IPS-20b (cell line): ENCODE measurements at regions not wholly inside any gene's neighbourhood (a gene's known extent, or its start where the extent isn't known, plus 50 kb on each side); places are given as distances from the start of the nearest gene placed in this dataset.
A peak's percentile ranks its signal among the peaks of the same experiment; 100 is the strongest.

ENCODE experiments used
- H3K27ac ChIP-seq: one replicate; pipeline ENCODE4 v1.5.1; 2013; ENCODE audit warnings: low read length
- H3K27me3 ChIP-seq: 2 replicates; pipeline ENCODE4 v1.6.1; 2013; ENCODE audit warnings: mild to moderate bottlenecking, low read length, inconsistent platforms; ENCODE audit not compliant: insufficient read depth
- H3K36me3 ChIP-seq: 2 replicates; pipeline ENCODE4 v1.6.1; 2013; ENCODE audit warnings: low read depth, mild to moderate bottlenecking, inconsistent platforms, low read length, moderate library complexity; ENCODE audit not compliant: insufficient read depth
- H3K4me1 ChIP-seq: 2 replicates; pipeline ENCODE4 v1.6.1; 2013; ENCODE audit warnings: mild to moderate bottlenecking, control low read depth, inconsistent platforms, low read length, moderate library complexity; ENCODE audit not compliant: insufficient read depth
- H3K4me3 ChIP-seq: 2 replicates; pipeline ENCODE4 v1.5.1; 2013; ENCODE audit warnings: mild to moderate bottlenecking, low read length, inconsistent platforms
- H3K9ac ChIP-seq: 2 replicates; pipeline ENCODE4 v1.6.1; 2013; ENCODE audit warnings: low read depth, mild to moderate bottlenecking, inconsistent platforms, low read length, moderate library complexity
- H3K9me3 ChIP-seq: 2 replicates; pipeline ENCODE4 v1.6.1; 2013; ENCODE audit warnings: mild to moderate bottlenecking, low read depth, low read length, inconsistent platforms; ENCODE audit not compliant: insufficient read depth

DNA sequence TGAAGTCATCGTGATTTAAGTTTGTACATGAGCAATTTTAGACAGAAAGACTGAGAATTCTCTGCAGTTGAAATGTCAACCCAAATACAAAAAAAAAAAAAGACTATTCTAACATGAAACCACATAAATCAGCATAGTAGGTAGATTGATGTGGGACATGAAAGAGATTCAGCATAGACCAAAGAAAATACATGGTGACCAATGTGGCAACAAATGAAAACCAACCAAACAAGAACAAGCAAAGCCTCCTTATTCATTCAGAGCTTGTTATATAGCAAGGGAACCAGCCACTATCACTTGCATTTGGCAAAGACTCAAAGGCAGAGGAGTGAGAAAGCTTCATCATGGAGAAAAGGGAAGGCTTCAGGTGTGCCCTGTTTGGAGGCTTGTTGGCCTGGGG lies 144.4 kb upstream of the TMPO start:
- Histone ChIP-seq H3K27me3 (no peaks in the 10 kb centered on the region), H3K4me3 (no peak overlapping the region), H3K4me1 (0 out of 2 replicates have a peak, but pooled peaks cover 3% of the 10 kb centered on the region), H3K36me3 (no peaks in the 10 kb centered on the region), H3K9me3 (no peaks in the 10 kb centered on the region), H3K27ac (no peak overlapping the region), H3K9ac (no peak overlapping the region)

DNA sequence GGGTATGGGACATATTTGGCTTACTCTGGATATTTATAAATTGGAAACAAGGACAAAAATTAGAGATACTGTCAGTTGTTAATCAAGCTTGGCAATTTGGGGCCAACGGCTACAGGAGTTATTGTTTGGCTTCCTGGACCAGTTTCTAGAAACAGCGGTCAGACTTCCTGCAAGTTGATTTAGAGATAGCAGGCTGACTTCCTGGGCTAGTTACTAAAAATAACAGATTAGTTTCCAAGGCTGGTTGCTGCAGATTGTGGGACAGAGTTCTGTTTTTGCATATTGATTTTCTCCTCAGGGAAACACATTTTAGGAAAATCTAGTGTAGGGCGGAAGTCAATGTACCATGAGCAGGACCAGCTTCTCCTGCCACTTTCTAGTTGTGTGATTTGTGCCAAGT lies 144.0 kb upstream of the TMPO start:
- Histone ChIP-seq H3K36me3 (no peaks in the 10 kb centered on the region), H3K4me3 (no peak overlapping the region), H3K4me1 (0 out of 2 replicates have a peak, but pooled peaks cover 3% of the 10 kb centered on the region), H3K27ac (no peak overlapping the region), H3K9me3 (no peaks in the 10 kb centered on the region), H3K27me3 (no peaks in the 10 kb centered on the region), H3K9ac (no peak overlapping the region)

DNA sequence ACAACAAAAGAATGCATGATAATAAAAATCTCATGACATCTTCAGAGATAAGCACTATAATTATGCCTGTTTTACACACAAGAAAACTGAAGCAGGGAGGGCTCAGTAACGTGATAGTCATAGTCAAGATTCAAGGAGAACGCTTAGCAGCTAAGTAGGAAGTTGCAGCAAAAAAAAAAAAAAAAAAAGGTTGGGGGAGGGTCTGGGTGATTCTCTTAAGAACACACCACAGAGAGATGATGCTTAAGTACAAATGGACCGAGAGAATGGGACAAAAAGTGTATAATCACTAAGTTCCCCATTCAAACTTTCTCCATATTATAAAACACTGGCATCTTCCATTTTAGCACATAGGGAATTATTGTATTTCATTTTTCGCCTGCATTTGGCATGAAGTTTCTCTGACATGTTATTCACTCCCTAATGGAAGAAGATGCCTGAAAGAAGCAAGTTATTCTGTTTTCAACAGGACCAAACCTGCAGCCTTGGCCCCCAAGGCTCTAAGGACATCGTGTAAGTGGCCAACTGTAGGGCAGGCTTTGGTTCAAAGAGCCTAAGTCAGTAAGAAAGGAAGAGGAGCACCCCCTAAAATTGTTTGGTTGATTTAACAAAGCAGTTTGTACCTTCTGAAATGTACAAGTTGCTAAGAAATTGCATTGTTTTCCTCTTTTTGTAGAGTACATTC lies 142.9 kb upstream of the TMPO start:
- Histone ChIP-seq H3K36me3 (no peaks in the 10 kb centered on the region), H3K4me1 (0 out of 2 replicates have a peak, but pooled peaks cover 3% of the 10 kb centered on the region), H3K9me3 (no peaks in the 10 kb centered on the region), H3K27me3 (no peaks in the 10 kb centered on the region), H3K9ac (no peak overlapping the region), H3K27ac (no peak overlapping the region), H3K4me3 (no peak overlapping the region)

DNA sequence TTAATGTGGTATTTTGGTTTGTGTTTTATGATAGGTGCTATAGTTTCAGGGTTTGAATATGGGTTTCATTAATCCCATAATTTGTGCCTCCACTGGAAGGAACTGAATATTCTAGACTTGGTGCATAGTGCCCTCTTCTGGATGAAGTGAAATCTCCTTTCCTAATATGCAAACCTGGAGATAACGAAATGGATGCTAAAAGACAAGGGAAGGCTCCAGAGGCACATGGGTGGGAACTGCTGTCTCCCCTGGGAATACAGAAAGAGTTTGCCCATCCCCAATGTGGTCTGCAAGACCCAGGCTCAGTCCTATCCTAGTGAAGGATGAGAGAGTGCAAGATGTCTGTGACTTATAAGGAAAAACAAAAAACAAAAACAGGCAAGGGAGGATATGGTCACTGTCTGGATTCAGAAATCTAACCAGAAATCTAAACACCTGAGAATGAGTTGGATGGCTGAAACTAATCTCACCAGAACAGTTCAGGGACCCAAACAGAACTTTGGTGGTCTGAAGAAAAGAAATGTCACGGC lies 142.3 kb upstream of the TMPO start:
- Histone ChIP-seq H3K4me1 (0 out of 2 replicates have a peak, but pooled peaks cover 3% of the 10 kb centered on the region), H3K27me3 (no peaks in the 10 kb centered on the region), H3K27ac (no peak overlapping the region), H3K9ac (no peak overlapping the region), H3K36me3 (no peaks in the 10 kb centered on the region), H3K9me3 (no peaks in the 10 kb centered on the region), H3K4me3 (no peak overlapping the region)

DNA sequence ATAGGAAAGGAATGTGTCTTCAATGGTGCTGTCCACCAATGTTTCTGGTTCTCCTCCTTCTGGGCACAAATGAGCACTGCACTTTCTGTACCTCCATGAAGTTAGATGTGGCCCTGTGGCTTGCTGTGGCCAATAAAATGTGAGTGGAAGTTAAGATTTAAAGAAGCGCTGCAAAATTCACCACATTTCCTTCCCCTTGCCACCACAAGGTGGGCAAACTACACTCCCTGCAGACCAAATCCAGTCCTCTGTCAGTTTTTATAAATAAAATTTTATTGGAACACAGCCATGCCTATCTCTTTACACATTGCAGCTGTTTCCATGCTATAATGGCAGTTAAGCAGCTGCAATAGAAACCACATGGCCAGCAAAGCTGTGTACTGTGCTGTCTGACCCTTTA lies 141.4 kb upstream of the TMPO start:
- Histone ChIP-seq H3K9ac (no peak overlapping the region), H3K4me1 (0 out of 2 replicates have a peak, but pooled peaks cover 3% of the 10 kb centered on the region), H3K9me3 (no peaks in the 10 kb centered on the region), H3K27ac (no peak overlapping the region), H3K27me3 (no peaks in the 10 kb centered on the region), H3K36me3 (no peaks in the 10 kb centered on the region), H3K4me3 (no peak overlapping the region)

DNA sequence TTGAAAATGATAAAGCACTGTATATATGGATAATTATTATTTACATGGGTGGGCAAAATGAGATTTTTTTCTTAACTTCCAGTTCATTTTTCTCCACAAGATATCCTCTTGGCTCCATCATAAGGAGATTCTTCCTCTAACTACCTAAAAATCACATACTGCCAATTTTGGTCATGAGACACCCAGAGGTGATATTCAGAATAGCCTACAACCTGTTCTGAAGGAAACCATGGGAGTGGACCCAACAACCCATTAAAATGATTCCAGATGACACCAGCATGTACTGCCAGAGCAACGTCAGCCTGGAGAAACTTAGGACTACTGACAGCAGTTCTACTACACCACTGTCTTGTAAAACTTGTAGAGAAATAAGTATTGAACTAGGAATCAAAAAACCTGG lies 136.3 kb upstream of the TMPO start:
- Histone ChIP-seq H3K27ac (no peak overlapping the region), H3K27me3 (no peaks in the 10 kb centered on the region), H3K9ac (no peak overlapping the region), H3K36me3 (no peaks in the 10 kb centered on the region), H3K9me3 (no peaks in the 10 kb centered on the region), H3K4me3 (no peak overlapping the region), H3K4me1 (no peaks in the 10 kb centered on the region)

DNA sequence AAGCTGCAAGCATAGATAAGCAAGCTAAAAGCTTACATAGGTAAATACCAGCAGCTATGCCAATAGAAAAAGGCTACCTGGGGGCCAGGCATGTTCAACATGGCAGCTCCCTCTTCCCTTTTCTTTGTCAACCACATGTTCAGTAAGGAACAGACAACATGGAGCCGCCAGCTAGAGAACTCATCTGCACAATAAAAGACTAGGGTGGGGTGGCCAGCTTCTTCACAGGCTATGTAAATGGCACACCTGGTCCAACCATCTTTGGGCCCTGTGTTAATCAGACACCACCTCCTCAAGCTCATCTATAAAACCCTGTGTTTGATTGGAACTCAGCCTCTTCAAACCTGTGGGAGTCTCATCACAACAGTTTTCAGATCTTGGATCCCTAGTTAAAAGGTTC lies 129.7 kb upstream of the TMPO start:
- no peak overlapping the region for H3K9ac ChIP-seq
- H3K27me3 ChIP-seq = no peaks in the 10 kb centered on the region
- no peak overlapping the region for H3K4me3 ChIP-seq
- H3K27ac ChIP-seq = no peak overlapping the region
- no peaks in the 10 kb centered on the region; the same call in 1 of the 2 replicates for H3K9me3 ChIP-seq
- H3K36me3 ChIP-seq = no peaks in the 10 kb centered on the region
- H3K4me1 ChIP-seq = no peaks in the 10 kb centered on the region

DNA sequence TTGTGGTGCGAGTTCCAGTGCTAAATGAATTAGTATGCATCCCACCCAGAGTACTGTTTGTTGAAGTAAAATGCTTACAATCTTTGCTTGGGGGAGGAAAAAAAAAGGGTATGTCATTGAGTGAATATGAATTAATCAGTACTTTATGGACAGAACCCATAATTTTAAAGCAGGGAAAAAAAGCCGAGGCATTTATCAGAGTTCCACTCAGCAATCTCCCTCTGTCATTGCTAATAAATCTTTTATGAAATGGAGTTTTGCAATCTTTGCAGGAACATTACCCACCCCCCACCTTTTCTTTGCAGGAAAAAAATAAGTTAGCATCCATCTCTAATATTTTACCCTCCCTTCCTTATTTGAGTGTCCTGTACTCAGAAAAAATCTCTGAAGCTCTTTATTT lies 127.9 kb upstream of the TMPO start:
- no peaks in the 10 kb centered on the region for H3K27me3 ChIP-seq
- H3K4me1 ChIP-seq = no peaks in the 10 kb centered on the region
- H3K36me3 ChIP-seq = no peaks in the 10 kb centered on the region
- no peaks in the 10 kb centered on the region; the same call in 1 of the 2 replicates for H3K9me3 ChIP-seq
- H3K9ac ChIP-seq = no peak overlapping the region
- H3K27ac ChIP-seq = no peak overlapping the region
- H3K4me3 ChIP-seq = no peak overlapping the region

DNA sequence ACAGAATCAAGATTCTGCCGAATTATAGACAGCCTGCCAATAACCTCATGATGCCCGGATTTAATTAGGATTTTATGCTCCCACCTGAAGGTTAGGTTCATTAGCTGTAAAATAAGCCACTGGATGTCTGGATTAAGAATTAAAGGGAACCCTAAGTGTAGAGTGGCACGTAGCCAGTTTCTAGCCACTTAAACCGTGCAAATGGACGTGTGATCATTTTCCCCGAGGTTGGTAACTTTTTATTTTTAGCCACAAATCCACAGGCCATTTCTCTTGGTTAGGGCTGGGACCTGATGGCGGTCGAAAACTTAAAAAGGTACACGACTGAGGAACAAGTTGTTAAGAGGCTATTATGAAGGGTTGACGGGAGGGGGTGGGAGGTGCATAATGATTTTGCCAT lies 127.3 kb upstream of the TMPO start:
- H3K4me1 ChIP-seq = no peaks in the 10 kb centered on the region
- no peaks in the 10 kb centered on the region; the same call in 1 of the 2 replicates for H3K9me3 ChIP-seq
- H3K36me3 ChIP-seq = no peaks in the 10 kb centered on the region
- no peaks in the 10 kb centered on the region for H3K27me3 ChIP-seq
- H3K27ac ChIP-seq = no peak overlapping the region
- H3K9ac ChIP-seq = no peak overlapping the region
- H3K4me3 ChIP-seq = no peak overlapping the region

DNA sequence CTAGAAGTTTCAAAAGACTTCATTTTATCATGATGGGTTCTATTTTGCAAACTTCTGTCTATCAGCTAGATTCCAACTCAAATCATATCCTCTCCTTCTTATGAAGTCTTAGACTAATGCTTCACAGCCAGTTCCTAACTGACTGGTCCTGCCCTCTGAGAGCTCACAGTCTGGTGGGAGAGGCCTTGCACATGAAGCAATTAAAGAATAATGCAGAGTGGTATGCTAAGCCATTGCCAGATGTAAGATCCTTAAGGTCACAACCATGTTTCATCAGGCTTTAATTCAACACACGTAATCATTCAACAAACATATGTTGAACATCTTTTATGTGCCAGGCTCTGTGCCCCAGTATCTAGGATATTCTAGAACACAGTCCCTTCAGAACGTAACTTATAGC lies 125.8 kb upstream of the TMPO start:
- Histone ChIP-seq H3K36me3 (no peaks in the 10 kb centered on the region), H3K4me1 (no peaks in the 10 kb centered on the region), H3K9me3 (no peaks in the 10 kb centered on the region; the same call in 1 of the 2 replicates), H3K27me3 (no peaks in the 10 kb centered on the region), H3K27ac (no peak overlapping the region), H3K4me3 (no peak overlapping the region), H3K9ac (no peak overlapping the region)

DNA sequence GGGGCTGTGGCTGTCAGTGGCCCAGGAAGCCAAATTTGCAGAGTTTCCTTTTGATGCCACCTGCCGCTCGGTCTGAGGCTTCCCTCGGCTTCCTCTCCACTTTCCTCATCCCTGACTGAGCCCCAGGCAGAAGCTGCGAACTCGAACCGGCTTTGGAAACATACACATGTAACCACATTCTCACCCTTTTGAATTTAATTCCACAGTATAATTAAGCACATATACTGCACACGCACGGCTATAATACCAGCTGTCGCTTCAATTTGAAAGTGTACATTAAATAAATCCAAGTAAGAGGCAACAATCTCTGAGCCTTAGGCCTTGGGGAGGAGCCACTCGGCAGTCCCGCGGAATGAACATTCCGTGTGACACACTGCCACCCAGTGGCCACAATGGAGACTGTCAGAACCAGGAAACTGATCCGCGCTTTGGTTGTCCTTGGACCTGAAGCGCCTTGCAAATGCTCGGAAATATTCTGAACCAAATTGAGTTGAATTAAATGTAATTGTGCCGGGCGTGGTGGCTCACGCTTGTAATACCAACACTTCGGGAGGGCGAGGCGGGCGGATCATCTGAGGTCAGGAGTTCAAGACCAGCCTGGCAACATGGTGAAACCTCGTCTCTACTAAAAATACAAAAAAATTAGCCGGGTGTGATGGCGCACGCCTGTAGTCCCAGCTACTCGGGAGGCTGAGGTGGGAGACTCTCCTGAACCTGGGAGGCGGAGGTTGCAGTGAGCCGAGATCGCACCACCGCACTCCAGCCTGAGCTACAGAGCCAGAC lies 117.9 kb upstream of the TMPO start:
- no peaks in the 10 kb centered on the region for H3K27me3 ChIP-seq
- no peaks in the 10 kb centered on the region for H3K36me3 ChIP-seq
- H3K27ac ChIP-seq = no peak overlapping the region
- H3K9me3 ChIP-seq = no peaks in the 10 kb centered on the region
- H3K4me1 ChIP-seq = peaks cover 20% of the 10 kb centered on the region
- peak overlapping the region; percentile 70 for H3K4me3 ChIP-seq
- H3K9ac ChIP-seq = peak overlapping the region; percentile 17; the same call in 1 of the 2 replicates

DNA sequence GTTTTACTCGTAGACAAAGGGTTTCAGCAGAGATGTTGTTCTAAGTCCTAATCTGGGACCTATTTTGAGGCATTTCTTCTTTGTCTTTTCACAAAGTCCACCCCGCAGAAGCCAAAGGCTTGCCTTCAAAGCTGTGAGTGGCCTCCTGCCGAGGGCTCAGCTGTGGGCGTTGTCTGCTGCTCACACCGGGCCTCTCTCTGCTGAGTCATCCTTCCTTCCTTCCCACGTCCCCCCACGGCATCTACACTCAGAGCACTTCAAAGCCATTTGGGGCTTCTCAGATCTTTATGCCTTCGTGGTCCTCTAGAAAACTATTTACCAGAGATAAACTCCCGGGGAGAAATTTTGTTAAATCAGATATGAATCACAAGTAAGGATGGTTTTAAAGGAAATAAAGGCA lies 115.9 kb upstream of the TMPO start:
- Histone ChIP-seq H3K9ac (peak overlapping the region; percentile 31; the same call in 1 of the 2 replicates), H3K9me3 (no peaks in the 10 kb centered on the region)

More for the DNA sequence above, 115.9 kb upstream of the TMPO start:
- Histone ChIP-seq H3K4me3 (peak overlapping the region; percentile 1; the same call in 1 of the 2 replicates), H3K27ac (no peak overlapping the region), H3K27me3 (no peaks in the 10 kb centered on the region), H3K4me1 (peaks cover 20% of the 10 kb centered on the region), H3K36me3 (no peaks in the 10 kb centered on the region)
